RWPE2 (cell line): ENCODE measurements at regions not wholly inside any gene's neighbourhood (a gene's known extent, or its start where the extent isn't known, plus 50 kb on each side); places are given as distances from the start of the nearest gene placed in this dataset.

ENCODE experiments used
- ATAC-seq: fragments of 200-7000 bp; cut with Tn5 transposase; 3 replicates; pipeline ENCODE4 v1.9.1; 2021; ENCODE audit warnings: low read depth
- DNase-seq: peaks from one replicate; pipeline ENCODE4 v3.0.0-alpha.2; 2020; ENCODE audit warnings: low spot score
- H3K27ac ChIP-seq: fragments of 450-650 bp; 2 replicates; pipeline ENCODE4 v1.5.1; 2017; ENCODE audit warnings: mild to moderate bottlenecking; ENCODE audit not compliant: poor library complexity, severe bottlenecking
- H3K27me3 ChIP-seq: fragments of 250-450 bp; sonication (Bioruptor Pico); 2 replicates; pipeline ENCODE4 v1.5.1; 2021; ENCODE audit warnings: mild to moderate bottlenecking, moderate library complexity; ENCODE audit not compliant: insufficient read depth, poor library complexity, severe bottlenecking
- H3K36me3 ChIP-seq: fragments of 250-450 bp; sonication (Bioruptor Pico); 2 replicates; pipeline ENCODE4 v1.5.1; 2020; ENCODE audit warnings: low read depth, mild to moderate bottlenecking, moderate library complexity
- H3K4me1 ChIP-seq: fragments of 250-450 bp; sonication (Bioruptor Pico); 2 replicates; pipeline ENCODE4 v1.5.1; 2021; ENCODE audit warnings: mild to moderate bottlenecking, moderate library complexity; ENCODE audit not compliant: insufficient read depth, poor library complexity, severe bottlenecking
- H3K4me3 ChIP-seq: fragments of 250-450 bp; sonication (Bioruptor Pico); 2 replicates; pipeline ENCODE4 v1.5.1; 2021; ENCODE audit warnings: mild to moderate bottlenecking, moderate library complexity; ENCODE audit not compliant: severe bottlenecking
- H3K9me3 ChIP-seq: fragments of 250-450 bp; sonication (Bioruptor Pico); 2 replicates; pipeline ENCODE4 v1.5.1; 2021; ENCODE audit warnings: mild to moderate bottlenecking, moderate library complexity; ENCODE audit not compliant: severe bottlenecking
- CTCF ChIP-seq: fragments of 450-650 bp; IDR thresholded peaks from one replicate; pipeline ENCODE4 v1.5.1; 2017; ENCODE audit warnings: mild to moderate bottlenecking, moderate library complexity; ENCODE audit not compliant: poor library complexity, severe bottlenecking

- no peak for TF ChIP-seq CTCF
- Histone ChIP-seq H3K9me3 (no peaks in the 10 kb centered on the region), H3K4me1 (no peaks in the 10 kb centered on the region), H3K36me3 (no peaks in the 10 kb centered on the region), H3K4me3 (no peak overlapping the region), H3K27ac (no peak overlapping the region), H3K27me3 (no peaks in the 10 kb centered on the region)
- DNase-seq (no peak), ATAC-seq (no peak)
These were observed 239.8 kb upstream of the ARHGAP20 start for GRCh38 chr11:110951950-110952503.

- ATAC-seq (no peak), DNase-seq (no peak)
- no peak for TF ChIP-seq CTCF
- Histone ChIP-seq H3K4me3 (no peak overlapping the region), H3K36me3 (no peaks in the 10 kb centered on the region), H3K27ac (no peak overlapping the region), H3K4me1 (no peaks in the 10 kb centered on the region), H3K9me3 (no peaks in the 10 kb centered on the region), H3K27me3 (no peaks in the 10 kb centered on the region)
These were observed 239.1 kb upstream of the ARHGAP20 start for GRCh38 chr11:110951037-110951949.

GRCh38 chr11:110948112-110948511 is 235.9 kb upstream of the ARHGAP20 start:
- Histone ChIP-seq H3K9me3 (no peaks in the 10 kb centered on the region), H3K36me3 (no peaks in the 10 kb centered on the region), H3K4me3 (no peak overlapping the region), H3K27me3 (no peaks in the 10 kb centered on the region), H3K4me1 (no peaks in the 10 kb centered on the region), H3K27ac (no peak overlapping the region)
- no peak for ATAC-seq
- DNase-seq: no peak
- no peak for TF ChIP-seq CTCF

GRCh38 chr11:110947096-110947495 is 234.9 kb upstream of the ARHGAP20 start:
- TF ChIP-seq CTCF: no peak
- Histone ChIP-seq H3K27ac (no peak overlapping the region), H3K9me3 (no peaks in the 10 kb centered on the region), H3K36me3 (no peaks in the 10 kb centered on the region), H3K4me1 (no peaks in the 10 kb centered on the region), H3K4me3 (no peak overlapping the region), H3K27me3 (no peaks in the 10 kb centered on the region)
- DNase-seq (no peak), ATAC-seq (no peak)

GRCh38 chr11:110939471-110939870 is 227.2 kb upstream of the ARHGAP20 start:
- ATAC-seq (no peak), DNase-seq (no peak)
- no peaks in the 10 kb centered on the region for H3K27me3 ChIP-seq
- no peak for TF ChIP-seq CTCF
- H3K4me3 ChIP-seq: no peak overlapping the region
- no peaks in the 10 kb centered on the region for H3K4me1 ChIP-seq
- peaks cover 3% of the 10 kb centered on the region for H3K9me3 ChIP-seq
- no peak overlapping the region for H3K27ac ChIP-seq
- H3K36me3 ChIP-seq: no peaks in the 10 kb centered on the region
